ENCODE measurements at regions not wholly inside any gene's neighbourhood (a gene's known extent, or its start where the extent isn't known, plus 50 kb on each side); places are given as distances from the start of the nearest gene placed in this dataset.

GRCh38 chr19:13666165-13666564 is 98.2 kb upstream of the MRI1 start:
- ATAC-seq (no peak), DNase-seq (ENCODE audit: low read depth, low spot score) (no peak)
- Histone ChIP-seq H3K9me2 (ENCODE audit: insufficient read depth) (no peaks in the 10 kb centered on the region), H4K20me1 (ENCODE audit: insufficient read depth) (no peaks in the 10 kb centered on the region), H3K4me2 (ENCODE audit: low read length) (no peak overlapping the region), H3K27ac (ENCODE audit: low read depth, low read length) (no peak overlapping the region), H3K4me1 (ENCODE audit: control insufficient read depth in 1 of 2, insufficient read depth in 2 of 2, low read length in 2 of 2) (no peaks in the 10 kb centered on the region), H3K79me2 (ENCODE audit: insufficient read depth, low read length) (no peaks in the 10 kb centered on the region), H3K36me3 (ENCODE audit: control insufficient read depth in 1 of 2, insufficient read depth in 2 of 2, low read length in 2 of 2) (no peaks in the 10 kb centered on the region), H3K4me3 (replicated peaks in 1 of 2; ENCODE audit: low read depth in 1 of 2, low read length in 2 of 2) (no peak overlapping the region), H3K27me3 (ENCODE audit: insufficient read depth, low read length) (no peaks in the 10 kb centered on the region), H3K9me3 (ENCODE audit: control insufficient read depth in 1 of 2, insufficient read depth in 1 of 2, low read depth in 1 of 2, low read length in 2 of 2) (no peaks in the 10 kb centered on the region), H2AFZ (ENCODE audit: low read depth, low read length, poor library complexity, severe bottlenecking) (no peak overlapping the region), H3K9ac (ENCODE audit: low read length) (no peak overlapping the region)
- POLR2A ChIA-PET, result no interaction called here
- no TSS peak for BruUV-seq (replicated peaks)
- RAD21 ChIA-PET (ENCODE audit: low non-redundant PET in 1 of 2, low total read pairs in 2 of 2, uncharacterized antibody in 2 of 2, unreplicated experiment in 2 of 2), result no interaction called here
- intact Hi-C loops (cut with micrococcal nuclease), result no loop called here
- CTCF ChIA-PET, result no interaction called here
- TF ChIP-seq SRF (IDR thresholded peaks at IDR 0.05; ENCODE audit: low read depth) (no peak), SIN3A (IDR thresholded peaks at IDR 0.05; ENCODE audit: low read depth) (no peak)

DNA sequence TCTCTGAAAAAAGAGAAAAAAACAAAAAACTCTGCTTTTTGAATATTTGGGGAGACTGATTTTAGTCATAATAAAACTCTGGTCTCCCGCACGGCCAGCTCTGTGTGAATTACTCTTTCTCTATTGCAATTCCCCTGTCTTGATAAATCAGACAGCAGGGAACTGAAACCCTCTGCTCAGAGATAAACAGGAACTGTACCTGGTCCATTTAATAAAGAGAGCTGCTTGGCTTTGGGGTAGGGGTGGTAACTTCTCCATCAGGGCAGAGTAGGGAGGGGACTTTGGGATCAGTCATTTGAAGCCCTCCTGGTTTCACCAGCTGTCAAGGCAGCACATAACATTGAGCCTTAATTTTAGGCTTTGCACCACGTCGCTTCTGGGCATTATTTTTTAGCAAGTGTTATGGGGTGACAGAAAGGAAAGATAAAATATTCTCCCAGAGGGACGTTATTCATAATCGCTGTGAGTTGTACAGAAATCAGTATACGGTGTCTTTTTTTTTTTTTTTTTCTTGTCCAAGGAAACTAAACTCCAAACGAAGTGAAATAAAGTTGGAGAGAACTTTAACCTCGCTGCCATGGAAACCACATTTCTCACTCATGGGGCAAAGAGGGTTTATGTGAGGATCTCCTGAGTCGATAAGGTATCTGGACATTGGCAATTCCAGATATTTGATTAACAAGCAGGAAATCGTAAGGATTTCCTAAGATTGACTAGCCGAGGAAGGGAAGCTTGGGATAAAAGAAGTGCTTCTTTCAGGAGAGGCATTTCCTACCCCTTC is 99.0 kb upstream of the MRI1 start:
- Histone ChIP-seq H4K20me1 (ENCODE audit: insufficient read depth) (no peaks in the 10 kb centered on the region), H3K4me1 (ENCODE audit: control insufficient read depth in 1 of 2, insufficient read depth in 2 of 2, low read length in 2 of 2) (no peaks in the 10 kb centered on the region; a peak in 1 of 4 replicates), H3K9ac (ENCODE audit: low read length) (no peak overlapping the region), H3K27ac (ENCODE audit: low read depth, low read length) (no peak overlapping the region), H3K4me3 (replicated peaks in 1 of 2; ENCODE audit: low read depth in 1 of 2, low read length in 2 of 2) (no peak overlapping the region), H3K79me2 (ENCODE audit: insufficient read depth, low read length) (no peaks in the 10 kb centered on the region), H2AFZ (ENCODE audit: low read depth, low read length, poor library complexity, severe bottlenecking) (no peak overlapping the region), H3K27me3 (ENCODE audit: insufficient read depth, low read length) (no peaks in the 10 kb centered on the region), H3K4me2 (ENCODE audit: low read length) (no peak overlapping the region), H3K9me2 (ENCODE audit: insufficient read depth) (no peaks in the 10 kb centered on the region), H3K36me3 (ENCODE audit: control insufficient read depth in 1 of 2, insufficient read depth in 2 of 2, low read length in 2 of 2) (no peaks in the 10 kb centered on the region), H3K9me3 (ENCODE audit: control insufficient read depth in 1 of 2, insufficient read depth in 1 of 2, low read depth in 1 of 2, low read length in 2 of 2) (no peaks in the 10 kb centered on the region)
- TF ChIP-seq TCF7L2 (IDR thresholded peaks at IDR 0.05; ENCODE audit: borderline replicate concordance, extremely low read depth, insufficient read depth, insufficient read length), result no peak
- no peak for TF ChIP-seq EGR1 (IDR thresholded peaks at IDR 0.05; ENCODE audit: low read depth)
- no peak for TF ChIP-seq SP1 (IDR thresholded peaks at IDR 0.05; ENCODE audit: low read depth)
- no peak for TF ChIP-seq FOSL1 (IDR thresholded peaks at IDR 0.05; ENCODE audit: low read depth)
- no peak for TF ChIP-seq YY1 (IDR thresholded peaks at IDR 0.05; ENCODE audit: extremely low read depth, insufficient replicate concordance, low read depth, low read length)
- TF ChIP-seq CEBPB (IDR thresholded peaks at IDR 0.05; ENCODE audit: low read depth), result no peak
- TF ChIP-seq JUND (IDR thresholded peaks at IDR 0.05), result no peak
- ChIA-PET RAD21 (ENCODE audit: low non-redundant PET in 1 of 2, low total read pairs in 2 of 2, uncharacterized antibody in 2 of 2, unreplicated experiment in 2 of 2) (no interaction called here), POLR2A (interaction anchor here (0.6 kb wide), 1 partner anchor 207 kb away, joined by 7 read pairs; no protein-coding TSS in a partner anchor), CTCF (no interaction called here)
- no peak for ATAC-seq
- DNase-seq (ENCODE audit: low read depth, low spot score), result no peak
- intact Hi-C loops (cut with micrococcal nuclease), result no loop called here
- no TSS peak for BruUV-seq (replicated peaks)
